NB4 (cell line): ENCODE measurements at regions not wholly inside any gene's neighbourhood (a gene's known extent, or its start where the extent isn't known, plus 50 kb on each side); places are given as distances from the start of the nearest gene placed in this dataset.

Experiments
- CTCF ChIP-seq: IDR thresholded peaks from one replicate; pipeline ENCODE4 v1.5.1; 2012; ENCODE audit warnings: low read depth, low read length
- POLR2A ChIP-seq: IDR thresholded peaks from 2 replicates; pipeline ENCODE4 v1.6.1; 2011; ENCODE audit warnings: mild to moderate bottlenecking; ENCODE audit not compliant: insufficient read length; ENCODE audit errors: extremely low read depth
- TF ChIP-seq, protein P1 (sequence below): IDR thresholded peaks from 2 replicates; pipeline ENCODE4 v1.6.1; 2011; ENCODE audit warnings: low read depth, low read length

DNA sequence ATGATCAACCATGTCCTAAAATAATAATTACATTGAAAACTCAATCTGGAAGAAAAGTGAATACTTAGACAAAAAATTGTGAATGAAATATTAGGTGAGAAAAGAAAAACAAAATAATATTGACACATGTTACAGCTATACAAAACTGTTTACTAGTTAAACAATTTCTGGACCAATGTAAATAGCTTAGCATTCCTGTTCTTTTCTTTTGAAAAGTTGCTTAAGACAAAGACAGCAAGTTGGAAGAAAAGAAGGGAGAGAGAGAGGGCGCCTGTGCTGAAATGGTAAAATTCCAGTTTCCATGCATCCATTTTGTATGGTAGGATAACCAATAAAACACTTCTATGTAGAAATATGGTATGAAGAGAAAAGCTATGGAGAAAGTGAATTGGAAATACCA is 94.1 kb upstream of the RFX8 start:
- TF ChIP-seq CTCF (no peak), POLR2A (no peak)
- TF ChIP-seq, protein P1, sequence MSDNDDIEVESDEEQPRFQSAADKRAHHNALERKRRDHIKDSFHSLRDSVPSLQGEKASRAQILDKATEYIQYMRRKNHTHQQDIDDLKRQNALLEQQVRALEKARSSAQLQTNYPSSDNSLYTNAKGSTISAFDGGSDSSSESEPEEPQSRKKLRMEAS: no peak
